HFF-Myc (cell line): ENCODE measurements at regions not wholly inside any gene's neighbourhood (a gene's known extent, or its start where the extent isn't known, plus 50 kb on each side); places are given as distances from the start of the nearest gene placed in this dataset.

Experiments
- DNase-seq: peaks from one replicate; pipeline ENCODE4 v3.0.0-alpha.2; 2011; ENCODE audit warnings: low read depth; ENCODE audit errors: extremely low read depth
- H3K4me3 ChIP-seq: replicated peaks from 2 replicates; pipeline ENCODE4 v1.5.1; 2011; ENCODE audit warnings: low read depth, mild to moderate bottlenecking, control low read depth, low read length
- CTCF ChIP-seq: IDR thresholded peaks from 2 replicates; pipeline ENCODE4 v1.5.1; 2012; ENCODE audit warnings: mild to moderate bottlenecking, low read depth, low read length, control low read depth; ENCODE audit errors: missing control alignments

- no peak for TF ChIP-seq CTCF
- no peak overlapping the region for H3K4me3 ChIP-seq
- no peak for DNase-seq
Measured at GRCh38 chr3:74045000-74045399, 420.3 kb upstream of the PDZRN3 start.

GRCh38 chr3:74041068-74041675 lies 416.4 kb upstream of the PDZRN3 start:
- no peak for DNase-seq
- no peak for TF ChIP-seq CTCF
- no peak overlapping the region for H3K4me3 ChIP-seq

GRCh38 chr3:74039105-74039504 lies 414.4 kb upstream of the PDZRN3 start:
- no peak for TF ChIP-seq CTCF
- no peak for DNase-seq
- H3K4me3 ChIP-seq = no peak overlapping the region

- H3K4me3 ChIP-seq = no peak overlapping the region
- no peak for DNase-seq
- TF ChIP-seq CTCF = no peak
Measured at GRCh38 chr3:74036568-74036967, 411.8 kb upstream of the PDZRN3 start.

GRCh38 chr3:74036102-74036501 lies 411.4 kb upstream of the PDZRN3 start:
- no peak for TF ChIP-seq CTCF
- H3K4me3 ChIP-seq = no peak overlapping the region
- no peak for DNase-seq

- DNase-seq = no peak
- no peak for TF ChIP-seq CTCF
- H3K4me3 ChIP-seq = no peak overlapping the region
Measured at GRCh38 chr3:74033806-74034205, 409.1 kb upstream of the PDZRN3 start.

- no peak overlapping the region for H3K4me3 ChIP-seq
- TF ChIP-seq CTCF = no peak
- no peak for DNase-seq
Measured at GRCh38 chr3:74033381-74033780, 408.6 kb upstream of the PDZRN3 start.
